HEK293 (cell line): ENCODE measurements at regions not wholly inside any gene's neighbourhood (a gene's known extent, or its start where the extent isn't known, plus 50 kb on each side); places are given as distances from the start of the nearest gene placed in this dataset.

ENCODE experiments used
- CTCF ChIA-PET: fragments of 350-600 bp; formaldehyde crosslinking; extraction: SDS; loops from one replicate; lab custom pipeline; 2021; ENCODE audit warnings: antibody characterized with exemption; lab: Yijun Ruan, JAX
- POLR2A ChIA-PET: fragments of 300-600 bp; formaldehyde crosslinking; extraction: SDS; loops from one replicate; lab custom pipeline; 2020; ENCODE audit warnings: antibody characterized with exemption, inconsistent platforms; lab: Yijun Ruan, JAX
- H3K27ac ChIP-seq: fragments of 200-500 bp; sonication (Bioruptor generic); 2 replicates; pipeline ENCODE4 v1.5.1; 2014; ENCODE audit warnings: low read depth, low read length, control low read depth, inconsistent platforms; ENCODE audit errors: extremely low read depth
- H3K36me3 ChIP-seq, 2 experiments: fragments of 200-500 bp in 1 of 2; sonication (Bioruptor generic) in 1 of 2; 1 replicate in 1 of 2; 2 replicates in 1 of 2; pipeline ENCODE4 v1.5.1; 2014 to 2017; ENCODE audit warnings: inconsistent platforms in 2 of 2, low read length in 2 of 2; ENCODE audit not compliant: control insufficient read depth in 2 of 2, insufficient read depth in 1 of 2
- H3K4me1 ChIP-seq: fragments of 200-500 bp; sonication (Bioruptor generic); 2 replicates; pipeline ENCODE4 v1.5.1; 2014; ENCODE audit warnings: mild to moderate bottlenecking, low read length, inconsistent platforms; ENCODE audit not compliant: control insufficient read depth, insufficient read depth
- H3K4me3 ChIP-seq: 2 replicates; pipeline ENCODE4 v1.5.1; 2011; ENCODE audit warnings: low read depth, mild to moderate bottlenecking, control low read depth, low read length, moderate library complexity
- H3K9me3 ChIP-seq: fragments of 200-500 bp; sonication (Bioruptor generic); 2 replicates; pipeline ENCODE4 v1.5.1; 2014; ENCODE audit warnings: low read depth, low read length, inconsistent platforms; ENCODE audit not compliant: control insufficient read depth, insufficient read depth
- SP7 ChIP-seq: fragments of 450-650 bp; formaldehyde crosslinking; IDR thresholded peaks from 2 replicates; pipeline ENCODE4 v1.5.1; 2016; ENCODE audit warnings: missing biosample characterization, missing genetic modification characterization
- TSHZ1 ChIP-seq: fragments of 450-650 bp; formaldehyde crosslinking; IDR thresholded peaks from 2 replicates; pipeline ENCODE4 v1.5.1; 2016; ENCODE audit warnings: missing biosample characterization, missing genetic modification characterization, borderline replicate concordance
- ZBTB17 ChIP-seq: fragments of 450-650 bp; formaldehyde crosslinking; IDR thresholded peaks from 2 replicates; pipeline ENCODE4 v1.5.1; 2016; ENCODE audit warnings: missing biosample characterization, missing genetic modification characterization
- ZBTB26 ChIP-seq: fragments of 450-650 bp; formaldehyde crosslinking; optimal IDR thresholded peaks from 2 replicates; pipeline ENCODE3; 2016; ENCODE audit warnings: missing biosample characterization, mild to moderate bottlenecking, missing genetic modification characterization
- ZNF138 ChIP-seq: fragments of 450-650 bp; formaldehyde crosslinking; IDR thresholded peaks from 2 replicates; pipeline ENCODE4 v1.5.1; 2016; ENCODE audit warnings: missing biosample characterization, missing genetic modification characterization, borderline replicate concordance
- ZNF169 ChIP-seq: fragments of 450-650 bp; formaldehyde crosslinking; IDR thresholded peaks from 2 replicates; pipeline ENCODE4 v1.5.1; 2016; ENCODE audit warnings: missing biosample characterization, missing genetic modification characterization
- ZNF202 ChIP-seq: fragments of 450-650 bp; formaldehyde crosslinking; IDR thresholded peaks from 2 replicates; pipeline ENCODE4 v1.5.1; 2016; ENCODE audit warnings: missing biosample characterization, missing genetic modification characterization, borderline replicate concordance
- ZNF280C ChIP-seq: fragments of 450-650 bp; formaldehyde crosslinking; IDR thresholded peaks from 2 replicates; pipeline ENCODE4 v1.5.1; 2016; ENCODE audit warnings: missing biosample characterization, missing genetic modification characterization
- ZNF311 ChIP-seq: fragments of 450-650 bp; formaldehyde crosslinking; IDR thresholded peaks from 2 replicates; pipeline ENCODE4 v1.5.1; 2017; ENCODE audit warnings: missing biosample characterization, missing genetic modification characterization, borderline replicate concordance
- ZNF324 ChIP-seq: fragments of 450-650 bp; formaldehyde crosslinking; IDR thresholded peaks from 2 replicates; pipeline ENCODE4 v1.5.1; 2016; ENCODE audit warnings: missing biosample characterization, missing genetic modification characterization
- ZNF473 ChIP-seq: fragments of 450-650 bp; formaldehyde crosslinking; IDR thresholded peaks from 2 replicates; pipeline ENCODE4 v1.5.1; 2017; ENCODE audit warnings: missing biosample characterization, missing genetic modification characterization
- ZNF488 ChIP-seq: fragments of 450-650 bp; formaldehyde crosslinking; IDR thresholded peaks from 2 replicates; pipeline ENCODE4 v1.5.1; 2016; ENCODE audit warnings: missing biosample characterization, missing genetic modification characterization
- ZNF530 ChIP-seq: fragments of 450-650 bp; formaldehyde crosslinking; IDR thresholded peaks from 2 replicates; pipeline ENCODE4 v1.5.1; 2016; ENCODE audit warnings: low read depth, missing biosample characterization, missing genetic modification characterization
- ZNF596 ChIP-seq: fragments of 450-650 bp; IDR thresholded peaks from 2 replicates; pipeline ENCODE4 v1.5.0; 2018; ENCODE audit warnings: missing biosample characterization, mild to moderate bottlenecking, missing genetic modification characterization, moderate library complexity
- ZNF639 ChIP-seq: fragments of 450-650 bp; formaldehyde crosslinking; IDR thresholded peaks from 2 replicates; pipeline ENCODE4 v1.5.1; 2016; ENCODE audit warnings: missing biosample characterization, missing genetic modification characterization
- ZNF645 ChIP-seq: fragments of 450-650 bp; formaldehyde crosslinking; IDR thresholded peaks from 2 replicates; pipeline ENCODE4; 2016; ENCODE audit warnings: missing biosample characterization, missing genetic modification characterization
- ZNF660 ChIP-seq: fragments of 450-650 bp; IDR thresholded peaks from 2 replicates; pipeline ENCODE4 v1.5.1; 2018; ENCODE audit warnings: missing biosample characterization, mild to moderate bottlenecking, missing genetic modification characterization
- ZNF664 ChIP-seq: fragments of 450-650 bp; formaldehyde crosslinking; IDR thresholded peaks from 2 replicates; pipeline ENCODE4 v1.5.1; 2016; ENCODE audit warnings: missing biosample characterization, missing genetic modification characterization
- ZSCAN23 ChIP-seq: fragments of 450-650 bp; formaldehyde crosslinking; IDR thresholded peaks from 2 replicates; pipeline ENCODE4 v1.5.1; 2016; ENCODE audit warnings: missing biosample characterization, missing genetic modification characterization
- ZSCAN4 ChIP-seq: fragments of 450-650 bp; formaldehyde crosslinking; IDR thresholded peaks from 2 replicates; pipeline ENCODE4 v1.5.1; 2017; ENCODE audit warnings: missing biosample characterization, missing genetic modification characterization

- TF ChIP-seq ZNF324 (tag by site-specific recombination) (no peak), ZNF596 (tag by site-specific recombination) (no peak), ZSCAN4 (no peak), ZNF645 (tag by site-specific recombination) (no peak), ZNF138 (tag by site-specific recombination) (no peak), ZSCAN23 (no peak), TSHZ1 (tag by site-specific recombination) (no peak), ZBTB17 (no peak), ZNF311 (tag by site-specific recombination) (no peak), ZNF202 (no peak), ZNF169 (tag by site-specific recombination) (no peak), SP7 (tag by site-specific recombination) (no peak), ZNF488 (tag by site-specific recombination) (no peak), ZNF660 (tag by site-specific recombination) (no peak), ZNF664 (no peak), ZNF280C (tag by site-specific recombination) (no peak)
- TF ChIP-seq, all 188 proteins: peak for 0
- Histone ChIP-seq H3K4me3 (no peak overlapping the region), H3K36me3 (no peaks in the 10 kb centered on the region), H3K4me1 (no peaks in the 10 kb centered on the region), H3K27ac (no peak overlapping the region), H3K9me3 (no peaks in the 10 kb centered on the region)
- ChIA-PET CTCF (interaction anchor here (0.7 kb wide), 1 partner anchor 10 kb away, joined by 3 read pairs; no protein-coding TSS in a partner anchor), POLR2A (no interaction called here)
Observed at GRCh38 chr2:126381091-126381490, 274.9 kb upstream of the GYPC start.

GRCh38 chr2:126382998-126383397 is 273.0 kb upstream of the GYPC start:
- no peak overlapping the region for H3K4me3 ChIP-seq
- no peaks in the 10 kb centered on the region for H3K36me3 ChIP-seq
- no peak overlapping the region for H3K27ac ChIP-seq
- no peaks in the 10 kb centered on the region for H3K4me1 ChIP-seq
- POLR2A ChIA-PET = no interaction called here
- H3K9me3 ChIP-seq = no peaks in the 10 kb centered on the region
- CTCF ChIA-PET = no interaction called here
- no peak for TF ChIP-seq ZNF473
- TF ChIP-seq ZBTB26 = no peak
- no peak for TF ChIP-seq ZNF530 (tag by site-specific recombination)
- TF ChIP-seq ZNF639 = no peak
